Posterior vena cava (tissue), 2 donors: ENCODE measurements at regions not wholly inside any gene's neighbourhood (a gene's known extent, or its start where the extent isn't known, plus 50 kb on each side); places are given as distances from the start of the nearest gene placed in this dataset.

Experiments used
- microRNA-seq, 2 donors: library from miRNA; unstranded; fragments of <30 nt; microRNA quantifications; one replicate each; pipeline ENCODE4 v1.2.0, GENCODE V29; 2020 to 2021; ENCODE audit warnings: borderline microRNAs expressed in 2 of 2
- donor health status: DM: yes; HTN: yes; CAD: no.
- donor health status: DM: yes; HTN: yes; CAD: no.

Small RNA genes lying in the stretch of these regions (microRNA-seq; reads per million reads assigned to microRNA genes)
- gene MIR3143: 0.52 to 0.65 reads per million in 2 donors
